ENCODE measurements at regions not wholly inside any gene's neighbourhood (a gene's known extent, or its start where the extent isn't known, plus 50 kb on each side); places are given as distances from the start of the nearest gene placed in this dataset.

- TF ChIP-seq CTCF (IDR thresholded peaks at IDR 0.05) = no peak
- TF ChIP-seq EZH2 (IDR thresholded peaks at IDR 0.05) = no peak
- TF ChIP-seq EZH2phosphoT487 (IDR thresholded peaks at IDR 0.05) = no peak
These were observed 129.6 kb downstream of the LURAP1L start for GRCh38 chr9:12904261-12905000.
